SU-DHL-6 (cell line): ENCODE measurements at regions not wholly inside any gene's neighbourhood (a gene's known extent, or its start where the extent isn't known, plus 50 kb on each side); places are given as distances from the start of the nearest gene placed in this dataset.

Experiments
- H2AFZ ChIP-seq: fragments of 200-600 bp; sonication (generic); 2 replicates; pipeline ENCODE4 v1.6.1; 2014; ENCODE audit warnings: low read depth, mild to moderate bottlenecking, moderate library complexity, mixed read lengths, antibody characterized with exemption, low read length; ENCODE audit not compliant: severe bottlenecking
- H3F3A ChIP-seq: fragments of 200-600 bp; shearing (Covaris generic); 2 replicates; pipeline ENCODE4 v1.6.0; 2016; ENCODE audit warnings: antibody characterized with exemption, mild to moderate bottlenecking; ENCODE audit not compliant: insufficient read depth
- H3K27ac ChIP-seq: fragments of 200-600 bp; sonication (generic); 2 replicates; pipeline ENCODE4 v1.5.1; 2016; ENCODE audit warnings: low read depth, mild to moderate bottlenecking, low read length, moderate library complexity, mixed read lengths
- H3K27me3 ChIP-seq: fragments of 200-600 bp; sonication (generic), shearing (Covaris generic); 2 replicates; pipeline ENCODE4 v1.6.0; 2014; ENCODE audit warnings: mild to moderate bottlenecking, low read length
- H3K36me3 ChIP-seq: fragments of 200-600 bp; sonication (generic); 2 replicates; pipeline ENCODE4 v1.6.1; 2014; ENCODE audit warnings: mild to moderate bottlenecking, low read length, mixed read lengths
- H3K4me2 ChIP-seq: fragments of 300-600, 200-600 bp; shearing (Covaris generic), sonication (generic); 2 replicates; pipeline ENCODE4 v1.6.0; 2014; ENCODE audit warnings: low read length, low read depth, mild to moderate bottlenecking; ENCODE audit not compliant: poor library complexity, severe bottlenecking
- H3K4me3 ChIP-seq: fragments of 200-600 bp; sonication (generic); 2 replicates; pipeline ENCODE4 v1.5.1; 2014; ENCODE audit warnings: antibody characterized with exemption, low read length, mild to moderate bottlenecking, mixed read lengths; ENCODE audit not compliant: insufficient read depth, poor library complexity, severe bottlenecking
- H3K79me2 ChIP-seq: fragments of 200-600 bp; sonication (generic); 2 replicates; pipeline ENCODE4 v1.6.1; 2014; ENCODE audit warnings: mild to moderate bottlenecking, low read length, moderate library complexity; ENCODE audit not compliant: insufficient read depth
- H3K9ac ChIP-seq: fragments of 200-600 bp; sonication (generic); 2 replicates; pipeline ENCODE4 v1.7.0; 2014; ENCODE audit warnings: mild to moderate bottlenecking, low read length
- H3K9me2 ChIP-seq: fragments of 200-600 bp; sonication (generic); replicated peaks from 2 replicates; pipeline ENCODE4 v1.6.1; 2014; ENCODE audit warnings: low read length; ENCODE audit not compliant: insufficient read depth
- H3K9me3 ChIP-seq: fragments of 200-600 bp; sonication (generic); 2 replicates; pipeline ENCODE4 v1.6.1; 2014; ENCODE audit warnings: low read length, mixed read lengths; ENCODE audit not compliant: insufficient read depth
- H4K20me1 ChIP-seq: fragments of 200-600 bp; sonication (generic); 2 replicates; pipeline ENCODE4 v1.6.1; 2014; ENCODE audit warnings: low read depth, mild to moderate bottlenecking, antibody characterized with exemption, low read length, moderate library complexity, mixed read lengths
- EZH2phosphoT487 ChIP-seq: fragments of 200-600 bp; sonication (generic), shearing (Covaris generic); conservative IDR thresholded peaks from 2 replicates; pipeline ENCODE4 v1.6.1; 2018; ENCODE audit warnings: mild to moderate bottlenecking, antibody characterized with exemption, low read length, moderate library complexity, mixed read lengths
- TF ChIP-seq, protein P1 (sequence below): fragments of 200-600 bp; sonication (generic); IDR thresholded peaks from one replicate; pipeline ENCODE4 v1.5.1; 2017; ENCODE audit warnings: antibody characterized with exemption, mild to moderate bottlenecking, low read length, moderate library complexity; ENCODE audit not compliant: insufficient read depth, poor library complexity, severe bottlenecking

DNA sequence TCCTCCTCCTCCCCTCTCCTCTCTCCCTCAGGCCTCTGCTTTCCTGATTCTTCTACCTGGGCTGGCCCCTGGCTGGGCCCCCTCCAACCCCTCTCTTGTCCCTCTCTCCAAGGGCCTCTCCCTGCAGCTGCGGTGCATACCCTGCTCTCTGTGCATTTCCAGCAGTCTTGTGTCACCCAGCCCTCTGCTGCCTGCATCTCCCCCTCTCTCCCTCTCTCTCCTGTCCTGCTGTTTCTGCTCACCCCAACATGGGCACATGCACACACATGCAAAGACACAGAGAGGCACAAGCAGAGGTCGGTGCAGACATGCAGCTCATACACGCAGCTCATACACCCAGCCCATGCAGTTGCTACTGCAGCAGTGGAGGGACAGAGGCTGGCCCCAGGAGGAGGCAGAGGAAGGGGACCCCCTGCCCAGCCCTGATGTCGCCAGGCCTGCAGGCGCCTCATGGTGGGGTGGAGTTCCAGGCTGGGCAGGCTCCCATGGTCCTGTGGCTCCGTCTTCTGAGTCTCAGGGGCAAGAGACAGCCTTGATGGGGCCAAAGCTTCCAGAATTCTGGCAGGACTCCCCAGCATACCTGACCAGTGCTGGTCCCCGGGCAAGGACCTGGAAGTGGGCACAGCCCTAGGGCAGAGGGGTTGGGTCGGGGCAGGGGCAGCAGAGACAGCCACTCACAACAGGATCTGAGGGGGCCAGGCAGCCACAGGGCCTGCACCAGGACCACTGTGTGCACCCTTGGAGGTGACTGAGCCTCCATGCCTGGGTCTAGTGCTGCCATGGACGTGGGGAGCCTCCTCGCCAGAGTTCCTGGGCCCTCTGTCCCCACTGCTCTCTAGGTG, 216.9 kb downstream of the C9orf50 start:
- no peaks in the 10 kb centered on the region for H3F3A ChIP-seq
- H3K9ac ChIP-seq = no peak overlapping the region
- H3K9me3 ChIP-seq = no peaks in the 10 kb centered on the region
- H2AFZ ChIP-seq = no peak overlapping the region
- H3K9me2 ChIP-seq = no peaks in the 10 kb centered on the region
- no peaks in the 10 kb centered on the region for H3K79me2 ChIP-seq
- H4K20me1 ChIP-seq = no peaks in the 10 kb centered on the region
- no peak overlapping the region for H3K27ac ChIP-seq
- no peak overlapping the region for H3K4me2 ChIP-seq
- no peak for TF ChIP-seq EZH2phosphoT487
- TF ChIP-seq, protein P1, sequence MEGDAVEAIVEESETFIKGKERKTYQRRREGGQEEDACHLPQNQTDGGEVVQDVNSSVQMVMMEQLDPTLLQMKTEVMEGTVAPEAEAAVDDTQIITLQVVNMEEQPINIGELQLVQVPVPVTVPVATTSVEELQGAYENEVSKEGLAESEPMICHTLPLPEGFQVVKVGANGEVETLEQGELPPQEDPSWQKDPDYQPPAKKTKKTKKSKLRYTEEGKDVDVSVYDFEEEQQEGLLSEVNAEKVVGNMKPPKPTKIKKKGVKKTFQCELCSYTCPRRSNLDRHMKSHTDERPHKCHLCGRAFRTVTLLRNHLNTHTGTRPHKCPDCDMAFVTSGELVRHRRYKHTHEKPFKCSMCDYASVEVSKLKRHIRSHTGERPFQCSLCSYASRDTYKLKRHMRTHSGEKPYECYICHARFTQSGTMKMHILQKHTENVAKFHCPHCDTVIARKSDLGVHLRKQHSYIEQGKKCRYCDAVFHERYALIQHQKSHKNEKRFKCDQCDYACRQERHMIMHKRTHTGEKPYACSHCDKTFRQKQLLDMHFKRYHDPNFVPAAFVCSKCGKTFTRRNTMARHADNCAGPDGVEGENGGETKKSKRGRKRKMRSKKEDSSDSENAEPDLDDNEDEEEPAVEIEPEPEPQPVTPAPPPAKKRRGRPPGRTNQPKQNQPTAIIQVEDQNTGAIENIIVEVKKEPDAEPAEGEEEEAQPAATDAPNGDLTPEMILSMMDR = no peak
- H3K4me3 ChIP-seq = no peak overlapping the region
- no peaks in the 10 kb centered on the region for H3K27me3 ChIP-seq
- H3K36me3 ChIP-seq = no peaks in the 10 kb centered on the region

DNA sequence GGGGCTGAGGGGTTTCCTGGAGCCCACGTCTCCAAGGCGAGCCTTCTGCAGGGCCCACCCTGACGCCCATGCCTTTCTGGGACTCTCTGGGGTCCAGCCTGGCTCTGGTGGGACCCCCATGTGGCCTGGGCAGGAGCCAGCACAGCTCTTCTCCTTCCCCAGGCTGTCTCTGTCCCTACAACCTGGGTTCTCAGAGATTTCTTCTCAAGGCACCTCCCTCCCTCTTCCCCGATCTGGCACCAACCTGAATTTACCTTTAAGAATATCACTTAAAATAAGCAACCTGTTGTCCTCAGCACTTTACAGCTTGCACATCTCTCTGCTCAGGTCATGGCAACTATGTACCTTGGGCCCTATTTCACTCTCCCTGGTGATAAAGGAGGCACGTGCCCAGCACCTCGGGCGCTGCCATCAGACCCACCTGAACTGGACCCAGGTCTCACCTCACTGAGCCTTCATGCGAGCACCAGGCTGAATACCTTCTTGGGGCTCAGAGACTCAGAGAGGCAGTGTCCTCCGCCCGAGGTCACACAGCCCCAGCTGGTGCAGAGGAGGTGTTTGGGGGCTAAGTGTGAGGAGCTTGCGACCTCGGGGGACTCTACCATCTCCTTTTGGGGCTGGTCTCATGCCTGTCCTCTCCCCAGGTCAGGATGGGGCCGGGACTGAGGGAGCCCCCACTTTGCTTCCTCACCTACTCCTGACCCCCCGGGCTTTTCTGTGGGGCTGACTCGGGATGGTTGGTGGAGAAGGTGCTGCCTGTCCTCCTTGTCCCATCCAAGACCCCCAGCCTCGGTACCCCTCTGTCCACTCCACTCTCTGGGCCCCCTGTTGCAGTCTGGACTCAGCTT, 217.7 kb downstream of the C9orf50 start:
- H3K4me2 ChIP-seq = no peak overlapping the region
- no peaks in the 10 kb centered on the region for H3K27me3 ChIP-seq
- no peak overlapping the region for H3K9ac ChIP-seq
- no peaks in the 10 kb centered on the region for H3K79me2 ChIP-seq
- H3K27ac ChIP-seq = no peak overlapping the region
- TF ChIP-seq, protein P1 = no peak
- TF ChIP-seq EZH2phosphoT487 = no peak
- no peak overlapping the region for H3K4me3 ChIP-seq
- no peaks in the 10 kb centered on the region for H3K9me2 ChIP-seq
- no peaks in the 10 kb centered on the region for H3K36me3 ChIP-seq
- H4K20me1 ChIP-seq = no peaks in the 10 kb centered on the region
- no peaks in the 10 kb centered on the region for H3K9me3 ChIP-seq
- H2AFZ ChIP-seq = no peak overlapping the region
- no peaks in the 10 kb centered on the region for H3F3A ChIP-seq

DNA sequence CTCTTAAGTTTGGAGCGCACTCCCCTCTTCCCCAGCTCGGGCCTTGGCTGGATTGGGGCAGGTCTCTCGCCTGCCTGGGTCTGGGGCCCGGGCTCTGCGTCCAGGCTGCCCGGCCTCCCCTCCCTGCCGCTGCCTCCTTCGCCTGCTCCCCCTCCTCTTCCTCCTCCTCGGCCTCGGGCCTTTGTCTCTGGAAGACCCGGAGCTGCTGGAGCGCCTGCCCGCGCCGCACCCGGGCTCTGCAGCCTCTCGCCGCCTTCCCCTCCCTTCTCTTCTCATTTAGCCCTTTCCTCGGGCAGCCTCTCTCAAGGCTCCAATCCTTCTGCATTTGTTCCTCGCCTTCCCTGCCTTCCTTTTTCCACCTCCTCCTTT, 218.5 kb downstream of the C9orf50 start:
- Histone ChIP-seq H3K36me3 (no peaks in the 10 kb centered on the region), H3K4me3 (no peak overlapping the region), H3K9me2 (no peaks in the 10 kb centered on the region), H3K27ac (no peak overlapping the region), H3F3A (no peaks in the 10 kb centered on the region), H3K79me2 (no peaks in the 10 kb centered on the region), H3K9me3 (no peaks in the 10 kb centered on the region), H3K4me2 (no peak overlapping the region), H2AFZ (no peak overlapping the region), H4K20me1 (no peaks in the 10 kb centered on the region), H3K9ac (no peak overlapping the region), H3K27me3 (no peaks in the 10 kb centered on the region)
- TF ChIP-seq, protein P1 = no peak
- no peak for TF ChIP-seq EZH2phosphoT487
